NCI-H1048 (cell line): ENCODE measurements at regions not wholly inside any gene's neighbourhood (a gene's known extent, or its start where the extent isn't known, plus 50 kb on each side); places are given as distances from the start of the nearest gene placed in this dataset.
"Not testable (repeated sequence)": the region's sequence is repeated elsewhere in the genome, so short reads cannot be mapped to it uniquely, and the experiment has no call there.

ENCODE experiments used
- DNase-seq: peaks from one replicate; lab custom pipeline; 2025; lab: John Stamatoyannopoulos, UW

DNA sequence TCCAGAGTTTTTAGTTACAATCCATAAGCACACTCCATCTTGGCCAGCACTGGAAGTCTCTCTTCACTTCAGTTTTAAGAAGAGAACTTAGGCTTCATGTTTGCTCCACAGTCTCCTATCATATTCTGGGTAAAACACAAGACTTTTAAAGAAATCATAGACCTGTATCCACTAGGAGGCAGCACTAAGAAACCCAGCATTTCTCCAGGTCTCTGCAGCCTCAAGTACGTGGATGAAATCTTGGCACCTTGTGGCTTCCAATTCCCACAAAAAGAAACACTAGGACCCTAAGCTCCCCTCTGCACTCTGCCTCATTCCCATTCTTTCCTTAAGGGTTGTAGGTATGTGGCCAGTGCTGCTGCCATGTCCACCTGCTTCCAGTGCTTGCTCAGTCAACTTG, 367.3 kb upstream of the CASK start:
- DNase-seq: no peak

GRCh38 chrX:42289492-42290385, 366.4 kb upstream of the CASK start:
- DNase-seq: no peak

GRCh38 chrX:42285681-42286080, 362.3 kb upstream of the CASK start:
- DNase-seq: not testable (repeated sequence)

- no peak for DNase-seq
These were observed 353.8 kb upstream of the CASK start for GRCh38 chrX:42276982-42277690.

DNA sequence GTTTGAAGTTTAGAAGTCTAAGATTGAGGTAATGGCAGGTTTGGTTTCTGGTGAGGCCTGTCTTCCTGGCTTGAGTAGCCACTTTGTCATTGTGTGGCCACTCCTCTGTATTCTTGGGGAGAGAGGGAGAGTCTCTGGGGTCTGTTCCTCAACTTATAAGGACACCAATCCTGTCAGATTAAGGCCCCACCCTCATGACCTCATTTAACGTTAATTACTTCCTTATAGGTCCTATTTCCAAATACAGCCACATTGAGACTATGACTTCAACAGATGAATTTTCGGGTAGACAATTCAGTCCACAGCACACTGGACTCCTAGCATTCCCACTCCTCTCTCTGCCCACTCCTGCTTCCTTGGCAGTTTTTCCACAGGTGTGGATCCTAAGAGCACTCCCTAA, 350.8 kb upstream of the CASK start:
- DNase-seq: no peak

GRCh38 chrX:42273387-42273786, 350.0 kb upstream of the CASK start:
- no peak for DNase-seq

DNA sequence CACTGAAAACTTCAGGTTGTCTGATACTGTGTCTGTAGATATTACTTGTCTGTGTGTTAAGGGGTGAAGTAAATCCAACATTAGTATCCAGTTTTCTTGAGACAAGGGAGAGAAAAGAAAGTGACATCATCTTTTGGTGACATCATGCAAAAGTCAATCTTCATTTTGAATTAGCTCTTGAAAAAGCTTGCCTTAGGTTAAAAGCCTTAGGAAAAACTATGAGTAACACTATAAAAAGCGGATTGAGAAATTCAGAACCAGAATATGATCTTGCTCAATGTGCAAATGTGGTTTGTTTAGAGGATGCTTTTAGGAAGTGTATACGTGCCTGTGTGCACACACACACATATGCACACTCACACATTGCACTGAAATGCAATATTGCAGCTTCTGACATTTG, 345.8 kb upstream of the CASK start:
- no peak for DNase-seq

DNA sequence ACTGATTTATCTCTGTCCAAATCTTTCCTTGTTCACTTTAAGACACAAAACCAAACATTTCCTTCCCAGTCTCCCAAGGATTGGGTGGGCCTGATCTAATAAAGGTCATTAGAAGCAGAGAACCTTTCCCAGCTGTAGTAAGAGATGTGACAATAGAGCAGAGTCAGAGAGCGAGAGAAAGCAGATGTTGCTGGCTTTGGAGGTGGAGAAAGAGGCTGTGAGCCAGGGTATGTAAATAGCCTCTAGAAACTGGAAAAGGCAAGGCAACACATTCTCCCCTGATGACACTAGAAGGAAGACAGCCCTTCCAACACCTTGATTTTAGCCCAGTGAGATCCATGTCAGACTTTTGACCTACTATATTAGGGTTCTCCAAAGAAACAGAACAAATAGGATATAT, 337.5 kb upstream of the CASK start:
- DNase-seq: no peak

DNA sequence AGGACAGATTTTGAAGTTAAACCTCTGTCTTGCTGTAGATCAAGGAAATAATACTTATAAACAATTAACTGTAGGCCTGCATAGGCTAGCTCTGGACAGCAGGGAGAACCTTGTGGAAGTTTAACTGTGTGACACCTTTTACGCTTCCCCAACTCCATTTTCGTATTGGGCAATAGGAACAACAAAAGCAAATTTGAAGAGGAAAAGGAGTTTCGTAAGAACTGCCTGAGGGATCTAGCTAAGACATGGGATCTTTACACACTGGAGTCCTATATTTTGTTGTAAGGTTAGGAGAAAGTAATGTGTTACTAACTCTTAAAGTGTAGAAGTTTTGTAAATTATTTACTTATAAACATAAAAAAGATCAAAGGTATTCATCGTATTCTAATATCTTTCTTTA, 324.9 kb upstream of the CASK start:
- DNase-seq: no peak

- DNase-seq: no peak
These were observed 323.9 kb upstream of the CASK start for GRCh38 chrX:42247241-42247640.

DNA sequence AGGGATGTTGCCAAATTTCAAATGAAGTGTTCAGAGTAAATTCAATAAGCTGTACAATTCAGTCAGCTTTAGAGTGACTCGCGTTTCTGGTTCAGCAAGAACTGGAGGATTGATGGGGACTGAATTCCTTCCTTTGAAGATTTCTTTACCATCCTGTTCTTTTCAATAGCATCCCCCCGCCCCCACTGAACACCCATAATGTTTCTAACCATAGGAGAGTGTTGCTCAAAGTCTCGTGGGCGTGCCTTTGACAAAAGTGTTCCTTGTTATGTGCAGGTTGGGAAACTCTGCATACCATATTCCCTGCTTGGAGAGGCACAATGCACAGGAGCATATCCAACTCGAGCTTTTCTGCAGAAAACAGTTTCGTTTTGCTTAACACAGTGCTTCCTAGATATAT, 323.5 kb upstream of the CASK start:
- DNase-seq: no peak

GRCh38 chrX:42242004-42242403, 318.6 kb upstream of the CASK start:
- no peak for DNase-seq

GRCh38 chrX:42241421-42241820, 318.1 kb upstream of the CASK start:
- no peak for DNase-seq

GRCh38 chrX:42237956-42238355, 314.6 kb upstream of the CASK start:
- no peak for DNase-seq

DNA sequence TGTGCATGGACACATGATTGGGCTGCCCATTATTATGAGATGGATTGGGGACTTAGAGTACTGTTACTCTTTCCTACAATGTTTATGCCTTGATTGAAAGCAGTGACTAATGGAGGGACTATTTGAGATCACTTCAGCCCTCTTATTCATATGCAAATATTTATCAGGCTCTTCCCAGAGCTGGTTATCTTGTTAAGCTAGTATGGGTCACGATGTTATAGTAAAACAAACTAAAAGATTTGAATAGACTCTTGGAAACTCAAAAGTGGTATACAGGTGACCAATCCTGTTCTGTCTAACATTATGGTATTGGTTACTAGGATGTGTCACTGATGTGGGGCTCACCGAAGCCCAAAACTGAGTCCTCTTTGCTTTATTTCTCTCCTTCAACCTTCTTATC, 306.2 kb upstream of the CASK start:
- DNase-seq: no peak

GRCh38 chrX:42220666-42221065, 297.3 kb upstream of the CASK start:
- no peak for DNase-seq

- DNase-seq: no peak
These were observed 296.7 kb upstream of the CASK start for GRCh38 chrX:42220083-42220482.

DNA sequence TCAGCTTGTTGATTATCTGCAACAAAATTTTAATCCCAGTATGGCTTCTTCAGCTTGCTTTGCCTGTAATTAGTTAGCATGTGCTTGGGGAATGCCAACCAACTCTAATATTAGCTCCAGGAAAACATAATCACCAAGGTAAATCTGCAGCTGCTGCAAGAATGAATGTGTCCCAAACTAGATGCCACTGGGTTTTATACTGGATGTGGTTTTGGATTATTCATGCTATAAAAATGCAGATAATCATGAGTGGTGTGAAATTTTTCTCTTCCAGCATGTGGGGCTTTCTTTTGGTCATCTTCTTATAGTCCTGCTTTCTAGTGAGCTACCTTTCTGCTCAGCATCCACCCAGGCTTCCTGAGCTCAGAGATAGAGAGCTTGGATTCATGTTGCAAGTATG, 295.9 kb upstream of the CASK start:
- DNase-seq: no peak

- DNase-seq: no peak
These were observed 272.2 kb upstream of the CASK start for GRCh38 chrX:42195506-42195905.

DNA sequence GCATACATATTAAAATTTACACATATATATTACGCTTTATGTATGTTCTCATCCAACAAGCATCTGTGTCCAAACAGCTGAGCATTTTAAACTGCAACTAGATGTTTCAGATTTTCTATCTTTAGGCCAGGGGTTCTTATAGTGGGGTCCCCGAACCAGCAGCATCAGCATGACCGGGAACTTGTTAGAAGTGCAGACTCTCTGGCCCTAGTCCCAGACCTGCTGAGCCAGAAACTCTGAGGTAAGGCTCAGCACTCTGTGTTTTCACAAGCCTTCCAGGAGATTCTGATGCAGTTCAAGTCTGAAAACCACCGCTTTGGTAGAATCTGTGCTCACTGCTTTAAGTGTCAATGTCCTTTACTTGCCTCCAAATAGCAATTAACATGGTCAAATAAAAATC, 266.2 kb upstream of the CASK start:
- no peak for DNase-seq

DNA sequence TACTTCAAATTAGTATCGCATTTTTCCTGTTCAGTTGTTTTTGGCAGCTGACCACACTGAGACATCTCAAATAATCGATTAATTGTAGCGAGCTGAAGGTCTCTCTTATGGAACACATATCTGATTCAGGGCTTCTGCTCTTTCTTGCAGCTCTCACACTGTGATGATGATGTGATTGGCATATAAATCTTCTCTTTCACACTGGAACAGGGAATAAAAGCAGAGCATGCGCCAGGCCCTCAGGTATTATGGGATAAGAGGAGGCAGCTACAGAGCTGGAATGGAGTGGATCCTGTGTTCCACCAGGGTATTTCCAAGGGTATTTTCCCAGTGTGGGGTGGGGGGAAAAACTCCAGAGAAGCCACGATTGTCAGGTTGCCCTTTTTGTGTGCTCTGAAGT, 265.4 kb upstream of the CASK start:
- DNase-seq: no peak

- no peak for DNase-seq
These were observed 253.4 kb upstream of the CASK start for GRCh38 chrX:42176789-42177188.

GRCh38 chrX:42175843-42176242, 252.5 kb upstream of the CASK start:
- DNase-seq: no peak

GRCh38 chrX:42157923-42158322, 234.6 kb upstream of the CASK start:
- not testable (repeated sequence) for DNase-seq
